ENCODE measurements at regions not wholly inside any gene's neighbourhood (a gene's known extent, or its start where the extent isn't known, plus 50 kb on each side); places are given as distances from the start of the nearest gene placed in this dataset.

- TF ChIP-seq ZFP3 (CRISPR knock-in tag; IDR thresholded peaks at IDR 0.05) (no peak), ZC3H10 (CRISPR knock-in tag; IDR thresholded peaks at IDR 0.05) (no peak), ZNF70 (CRISPR knock-in tag; IDR thresholded peaks at IDR 0.05) (no peak), ZNF8 (CRISPR knock-in tag; IDR thresholded peaks at IDR 0.05) (no peak)
Observed at GRCh38 chr22:49712195-49712791, 115.4 kb downstream of the BRD1 start (continued).

GRCh38 chr22:49710746-49711145 lies 116.9 kb downstream of the BRD1 start:
- no peak for ATAC-seq
- TF ChIP-seq TSHZ2 (CRISPR knock-in tag; IDR thresholded peaks at IDR 0.05) (no peak), POU6F1 (CRISPR knock-in tag; IDR thresholded peaks at IDR 0.05; ENCODE audit: borderline replicate concordance, low read depth) (no peak), ESRRG (CRISPR knock-in tag; IDR thresholded peaks at IDR 0.05) (no peak), PPARA (CRISPR knock-in tag; IDR thresholded peaks at IDR 0.05; ENCODE audit: borderline replicate concordance) (no peak)

DNA sequence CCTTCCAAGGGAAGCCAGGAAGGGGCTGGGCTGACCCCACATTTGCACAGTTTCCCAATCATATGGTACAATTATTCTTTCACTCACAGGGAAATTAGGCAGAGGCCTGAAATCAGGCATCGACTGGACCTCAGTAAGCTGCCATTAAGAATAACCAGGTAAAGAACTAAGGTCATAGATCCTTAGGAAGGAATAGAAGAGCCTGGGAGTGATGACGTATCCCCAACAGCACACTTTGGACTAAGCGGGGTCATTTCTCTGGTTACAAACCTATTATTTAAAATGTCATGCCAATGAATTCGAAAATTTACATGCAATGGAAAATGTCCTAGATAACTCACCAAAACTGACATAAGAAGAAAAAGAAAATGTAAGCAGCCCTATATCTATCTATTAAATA lies 118.2 kb downstream of the BRD1 start:
- no peak for ATAC-seq
- TF ChIP-seq, protein P1, sequence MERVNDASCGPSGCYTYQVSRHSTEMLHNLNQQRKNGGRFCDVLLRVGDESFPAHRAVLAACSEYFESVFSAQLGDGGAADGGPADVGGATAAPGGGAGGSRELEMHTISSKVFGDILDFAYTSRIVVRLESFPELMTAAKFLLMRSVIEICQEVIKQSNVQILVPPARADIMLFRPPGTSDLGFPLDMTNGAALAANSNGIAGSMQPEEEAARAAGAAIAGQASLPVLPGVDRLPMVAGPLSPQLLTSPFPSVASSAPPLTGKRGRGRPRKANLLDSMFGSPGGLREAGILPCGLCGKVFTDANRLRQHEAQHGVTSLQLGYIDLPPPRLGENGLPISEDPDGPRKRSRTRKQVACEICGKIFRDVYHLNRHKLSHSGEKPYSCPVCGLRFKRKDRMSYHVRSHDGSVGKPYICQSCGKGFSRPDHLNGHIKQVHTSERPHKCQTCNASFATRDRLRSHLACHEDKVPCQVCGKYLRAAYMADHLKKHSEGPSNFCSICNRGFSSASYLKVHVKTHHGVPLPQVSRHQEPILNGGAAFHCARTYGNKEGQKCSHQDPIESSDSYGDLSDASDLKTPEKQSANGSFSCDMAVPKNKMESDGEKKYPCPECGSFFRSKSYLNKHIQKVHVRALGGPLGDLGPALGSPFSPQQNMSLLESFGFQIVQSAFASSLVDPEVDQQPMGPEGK (CRISPR knock-in tag; IDR thresholded peaks at IDR 0.05; ENCODE audit: borderline replicate concordance), result no peak
- TF ChIP-seq TCF4 (CRISPR knock-in tag; IDR thresholded peaks at IDR 0.05; ENCODE audit: borderline replicate concordance) (no peak), ARNTL (CRISPR knock-in tag; IDR thresholded peaks at IDR 0.05; ENCODE audit: borderline replicate concordance, low read depth) (no peak), POU6F1 (CRISPR knock-in tag; IDR thresholded peaks at IDR 0.05; ENCODE audit: borderline replicate concordance, low read depth) (no peak), ZNF70 (CRISPR knock-in tag; IDR thresholded peaks at IDR 0.05) (no peak), OSR1 (CRISPR knock-in tag; IDR thresholded peaks at IDR 0.05) (no peak), ZC3H10 (CRISPR knock-in tag; IDR thresholded peaks at IDR 0.05) (no peak), SNAI2 (CRISPR knock-in tag; IDR thresholded peaks at IDR 0.05) (no peak), TSHZ2 (CRISPR knock-in tag; IDR thresholded peaks at IDR 0.05) (no peak), ZNF565 (CRISPR knock-in tag; conservative IDR thresholded peaks at IDR 0.05; ENCODE audit: low read depth) (no peak)
- TF ChIP-seq, protein P2, sequence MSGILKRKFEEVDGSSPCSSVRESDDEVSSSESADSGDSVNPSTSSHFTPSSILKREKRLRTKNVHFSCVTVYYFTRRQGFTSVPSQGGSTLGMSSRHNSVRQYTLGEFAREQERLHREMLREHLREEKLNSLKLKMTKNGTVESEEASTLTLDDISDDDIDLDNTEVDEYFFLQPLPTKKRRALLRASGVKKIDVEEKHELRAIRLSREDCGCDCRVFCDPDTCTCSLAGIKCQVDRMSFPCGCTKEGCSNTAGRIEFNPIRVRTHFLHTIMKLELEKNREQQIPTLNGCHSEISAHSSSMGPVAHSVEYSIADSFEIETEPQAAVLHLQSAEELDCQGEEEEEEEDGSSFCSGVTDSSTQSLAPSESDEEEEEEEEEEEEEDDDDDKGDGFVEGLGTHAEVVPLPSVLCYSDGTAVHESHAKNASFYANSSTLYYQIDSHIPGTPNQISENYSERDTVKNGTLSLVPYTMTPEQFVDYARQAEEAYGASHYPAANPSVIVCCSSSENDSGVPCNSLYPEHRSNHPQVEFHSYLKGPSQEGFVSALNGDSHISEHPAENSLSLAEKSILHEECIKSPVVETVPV (CRISPR knock-in tag; IDR thresholded peaks at IDR 0.05), result no peak

All from SK-N-SH treated with all-trans-retinoic acid at 6 μM for 48 hours (cell line).